Osteocyte (in vitro differentiated cells): ENCODE measurements at regions not wholly inside any gene's neighbourhood (a gene's known extent, or its start where the extent isn't known, plus 50 kb on each side); places are given as distances from the start of the nearest gene placed in this dataset.
"Not testable (repeated sequence)": the region's sequence is repeated elsewhere in the genome, so short reads cannot be mapped to it uniquely, and the experiment has no call there.

Experiments
- DNase-seq: peaks from one replicate; pipeline ENCODE4 v3.0.0; 2021; ENCODE audit warnings: mixed read lengths; ENCODE audit not compliant: unreplicated experiment; ENCODE audit errors: extremely low spot score
- H3K27ac Mint-ChIP-seq: one replicate; pipeline ENCODE4 v1.8.0; 2021; ENCODE audit warnings: mild to moderate bottlenecking, mixed read lengths; ENCODE audit not compliant: unreplicated experiment
- H3K27me3 Mint-ChIP-seq: one replicate; pipeline ENCODE4 v1.8.0; 2021; ENCODE audit warnings: mixed read lengths; ENCODE audit not compliant: unreplicated experiment
- H3K36me3 Mint-ChIP-seq: one replicate; pipeline ENCODE4 v1.8.0; 2021; ENCODE audit warnings: mixed read lengths; ENCODE audit not compliant: unreplicated experiment
- H3K4me1 Mint-ChIP-seq: one replicate; pipeline ENCODE4 v1.8.0; 2021; ENCODE audit warnings: mixed read lengths; ENCODE audit not compliant: unreplicated experiment
- H3K4me3 Mint-ChIP-seq: one replicate; pipeline ENCODE4 v1.8.0; 2021; ENCODE audit warnings: mild to moderate bottlenecking, moderate library complexity, mixed read lengths; ENCODE audit not compliant: unreplicated experiment
- H3K9me3 Mint-ChIP-seq: one replicate; pipeline ENCODE4 v1.8.0; 2021; ENCODE audit warnings: mixed read lengths; ENCODE audit not compliant: unreplicated experiment
- CTCF ChIP-seq: fragments of 200-600 bp; sonication (generic); IDR thresholded peaks from 2 replicates; pipeline ENCODE4 v1.5.0; 2021; ENCODE audit warnings: antibody characterized with exemption, mild to moderate bottlenecking, moderate library complexity

GRCh38 chr17:31627960-31628359 lies 231.1 kb downstream of the COPRS start:
- peaks cover 23% of the 10 kb centered on the region for H3K9me3 Mint-ChIP-seq
- no peak overlapping the region for H3K4me3 Mint-ChIP-seq
- peaks cover 20% of the 10 kb centered on the region for H3K4me1 Mint-ChIP-seq
- H3K36me3 Mint-ChIP-seq: peaks cover 7% of the 10 kb centered on the region
- TF ChIP-seq CTCF: no peak
- peak; percentile 10 for DNase-seq
- peak overlapping the region; percentile 58 for H3K27ac Mint-ChIP-seq
- H3K27me3 Mint-ChIP-seq: no peaks in the 10 kb centered on the region

- Mint-ChIP-seq H3K36me3 (peaks cover 12% of the 10 kb centered on the region), H3K9me3 (peaks cover 27% of the 10 kb centered on the region), H3K4me1 (peaks cover 10% of the 10 kb centered on the region), H3K27ac (no peak overlapping the region), H3K4me3 (no peak overlapping the region), H3K27me3 (no peaks in the 10 kb centered on the region)
- no peak for DNase-seq
- no peak for TF ChIP-seq CTCF
Observed at GRCh38 chr17:31623990-31624389, 232.5 kb downstream of the RAB11FIP4 start.

GRCh38 chr17:31622500-31622899 lies 231.0 kb downstream of the RAB11FIP4 start:
- no peak for TF ChIP-seq CTCF
- peaks cover 12% of the 10 kb centered on the region for H3K36me3 Mint-ChIP-seq
- DNase-seq: no peak
- H3K4me3 Mint-ChIP-seq: no peak overlapping the region
- no peak overlapping the region for H3K27ac Mint-ChIP-seq
- H3K9me3 Mint-ChIP-seq: peaks cover 27% of the 10 kb centered on the region
- no peaks in the 10 kb centered on the region for H3K27me3 Mint-ChIP-seq
- no peaks in the 10 kb centered on the region for H3K4me1 Mint-ChIP-seq

GRCh38 chr17:31621566-31621965 lies 230.1 kb downstream of the RAB11FIP4 start:
- H3K4me1 Mint-ChIP-seq: peaks cover 4% of the 10 kb centered on the region
- TF ChIP-seq CTCF: no peak

GRCh38 chr17:31611053-31611452 lies 219.6 kb downstream of the RAB11FIP4 start:
- H3K4me3 Mint-ChIP-seq, H3K27ac Mint-ChIP-seq, H3K9me3 Mint-ChIP-seq: not testable (repeated sequence)

More at GRCh38 chr17:31621566-31621965, 230.1 kb downstream of the RAB11FIP4 start:
- no peak for DNase-seq
- Mint-ChIP-seq H3K4me3 (no peak overlapping the region), H3K36me3 (peaks cover 12% of the 10 kb centered on the region), H3K27me3 (no peaks in the 10 kb centered on the region), H3K9me3 (peaks cover 23% of the 10 kb centered on the region), H3K27ac (no peak overlapping the region)

More at GRCh38 chr17:31611053-31611452, 219.6 kb downstream of the RAB11FIP4 start:
- not testable (repeated sequence) for H3K4me1 Mint-ChIP-seq, H3K27me3 Mint-ChIP-seq, DNase-seq, H3K36me3 Mint-ChIP-seq
